ENCODE measurements at regions not wholly inside any gene's neighbourhood (a gene's known extent, or its start where the extent isn't known, plus 50 kb on each side); places are given as distances from the start of the nearest gene placed in this dataset.

DNA sequence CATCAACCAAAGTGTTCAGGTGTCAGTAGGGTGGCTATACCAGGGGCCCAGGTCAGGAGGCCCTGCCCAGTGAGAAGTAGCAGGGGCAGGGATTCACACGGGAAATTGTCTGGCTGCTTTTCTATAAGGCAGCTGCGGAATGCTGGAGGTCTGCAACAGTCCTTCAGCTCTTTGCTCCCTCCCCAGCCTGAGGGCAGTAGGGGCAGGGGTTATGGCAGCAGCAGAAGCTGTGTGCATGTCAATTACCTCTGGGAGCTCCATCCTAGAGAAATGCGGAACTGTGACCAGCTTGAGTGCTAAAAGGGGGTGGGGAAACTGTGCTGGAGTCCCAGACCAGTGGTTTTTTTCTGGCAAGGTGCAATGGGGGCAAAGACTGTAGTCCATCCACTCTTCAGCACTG is 810.4 kb downstream of the PCDH7 start:
- no peak for DNase-seq (ENCODE audit: extremely low spot score, unreplicated experiment)
- Mint-ChIP-seq H3K4me3 (ENCODE audit: unreplicated experiment) (no peak overlapping the region), H3K27me3 (ENCODE audit: unreplicated experiment) (no peaks in the 10 kb centered on the region), H3K36me3 (ENCODE audit: unreplicated experiment) (no peaks in the 10 kb centered on the region), H3K4me1 (ENCODE audit: unreplicated experiment) (peaks cover 3% of the 10 kb centered on the region), H3K9me3 (ENCODE audit: unreplicated experiment) (peaks cover 10% of the 10 kb centered on the region), H3K27ac (ENCODE audit: unreplicated experiment) (no peak overlapping the region)
- TF ChIP-seq, protein P1, sequence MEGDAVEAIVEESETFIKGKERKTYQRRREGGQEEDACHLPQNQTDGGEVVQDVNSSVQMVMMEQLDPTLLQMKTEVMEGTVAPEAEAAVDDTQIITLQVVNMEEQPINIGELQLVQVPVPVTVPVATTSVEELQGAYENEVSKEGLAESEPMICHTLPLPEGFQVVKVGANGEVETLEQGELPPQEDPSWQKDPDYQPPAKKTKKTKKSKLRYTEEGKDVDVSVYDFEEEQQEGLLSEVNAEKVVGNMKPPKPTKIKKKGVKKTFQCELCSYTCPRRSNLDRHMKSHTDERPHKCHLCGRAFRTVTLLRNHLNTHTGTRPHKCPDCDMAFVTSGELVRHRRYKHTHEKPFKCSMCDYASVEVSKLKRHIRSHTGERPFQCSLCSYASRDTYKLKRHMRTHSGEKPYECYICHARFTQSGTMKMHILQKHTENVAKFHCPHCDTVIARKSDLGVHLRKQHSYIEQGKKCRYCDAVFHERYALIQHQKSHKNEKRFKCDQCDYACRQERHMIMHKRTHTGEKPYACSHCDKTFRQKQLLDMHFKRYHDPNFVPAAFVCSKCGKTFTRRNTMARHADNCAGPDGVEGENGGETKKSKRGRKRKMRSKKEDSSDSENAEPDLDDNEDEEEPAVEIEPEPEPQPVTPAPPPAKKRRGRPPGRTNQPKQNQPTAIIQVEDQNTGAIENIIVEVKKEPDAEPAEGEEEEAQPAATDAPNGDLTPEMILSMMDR (IDR thresholded peaks at IDR 0.05), result no peak

DNA sequence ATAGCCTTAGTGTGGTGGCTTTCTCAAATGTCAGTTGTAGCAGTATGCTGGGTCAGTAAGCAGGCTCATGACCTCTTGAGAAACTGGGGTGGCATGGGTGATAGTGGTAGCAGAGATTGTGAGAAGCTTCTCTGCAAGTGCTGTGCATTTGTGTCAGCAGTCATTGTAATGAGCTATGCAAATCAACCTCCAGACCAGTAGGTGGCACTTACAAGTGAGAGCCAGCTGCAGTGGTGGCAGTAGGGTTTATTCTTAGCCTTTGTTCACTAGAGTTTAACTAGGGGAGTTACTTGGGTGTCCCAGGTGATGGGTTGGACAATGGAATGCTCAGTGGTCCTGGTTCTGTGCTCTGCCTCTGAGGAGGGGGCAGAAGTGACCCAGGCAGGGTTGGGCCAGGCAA is 818.7 kb downstream of the PCDH7 start:
- Mint-ChIP-seq H3K4me1 (ENCODE audit: unreplicated experiment) (peaks cover 29% of the 10 kb centered on the region), H3K9me3 (ENCODE audit: unreplicated experiment) (no peaks in the 10 kb centered on the region), H3K27me3 (ENCODE audit: unreplicated experiment) (no peaks in the 10 kb centered on the region), H3K4me3 (ENCODE audit: unreplicated experiment) (no peak overlapping the region), H3K27ac (ENCODE audit: unreplicated experiment) (no peak overlapping the region), H3K36me3 (ENCODE audit: unreplicated experiment) (no peaks in the 10 kb centered on the region)
- DNase-seq (ENCODE audit: extremely low spot score, unreplicated experiment), result no peak
- TF ChIP-seq, protein P1 (IDR thresholded peaks at IDR 0.05), result no peak

DNA sequence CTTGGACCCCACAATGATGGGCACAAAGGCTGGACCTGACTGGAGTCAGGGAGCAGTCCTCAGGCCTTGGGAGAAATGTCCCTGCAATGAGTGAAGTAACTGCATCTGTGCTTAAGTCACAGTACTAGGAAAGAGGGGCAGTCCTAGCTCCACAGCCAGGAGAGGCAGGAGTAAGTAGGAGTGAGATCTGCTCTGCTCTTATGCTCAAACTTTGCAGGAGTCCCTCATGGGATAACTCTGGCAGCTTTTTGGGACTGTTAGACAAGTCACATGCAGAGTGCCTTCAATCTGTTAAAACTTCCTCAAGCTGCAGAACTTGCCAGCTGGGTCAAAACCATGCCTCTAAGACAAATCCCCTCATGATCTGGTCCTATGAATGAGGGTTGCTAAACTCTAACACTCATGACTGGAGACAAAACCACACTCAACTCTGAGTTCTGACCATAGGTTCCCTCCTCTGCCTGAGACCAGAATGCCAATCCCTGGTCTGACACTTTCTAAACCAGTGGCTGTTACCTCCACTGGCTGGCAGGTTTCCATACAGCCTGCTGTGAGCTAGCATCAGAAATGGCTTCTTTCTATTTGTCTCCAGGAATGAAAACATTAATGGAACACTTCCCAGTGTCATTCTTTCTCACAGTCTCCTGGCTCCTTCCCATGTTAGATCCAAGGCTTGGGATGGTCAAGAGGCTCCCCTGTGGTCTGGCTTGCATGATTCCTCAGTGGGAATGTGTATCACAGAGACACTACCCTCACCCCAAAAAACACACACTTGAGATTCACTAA is 819.3 kb downstream of the PCDH7 start:
- H3K36me3 Mint-ChIP-seq (ENCODE audit: unreplicated experiment), result no peaks in the 10 kb centered on the region
- DNase-seq (ENCODE audit: extremely low spot score, unreplicated experiment), result no peak
- no peaks in the 10 kb centered on the region for H3K9me3 Mint-ChIP-seq (ENCODE audit: unreplicated experiment)
- H3K4me1 Mint-ChIP-seq (ENCODE audit: unreplicated experiment), result peaks cover 29% of the 10 kb centered on the region
- no peak overlapping the region for H3K4me3 Mint-ChIP-seq (ENCODE audit: unreplicated experiment)
- peak overlapping the region; percentile 62 for H3K27ac Mint-ChIP-seq (ENCODE audit: unreplicated experiment)
- TF ChIP-seq, protein P1 (IDR thresholded peaks at IDR 0.05), result no peak
- H3K27me3 Mint-ChIP-seq (ENCODE audit: unreplicated experiment), result no peaks in the 10 kb centered on the region

DNA sequence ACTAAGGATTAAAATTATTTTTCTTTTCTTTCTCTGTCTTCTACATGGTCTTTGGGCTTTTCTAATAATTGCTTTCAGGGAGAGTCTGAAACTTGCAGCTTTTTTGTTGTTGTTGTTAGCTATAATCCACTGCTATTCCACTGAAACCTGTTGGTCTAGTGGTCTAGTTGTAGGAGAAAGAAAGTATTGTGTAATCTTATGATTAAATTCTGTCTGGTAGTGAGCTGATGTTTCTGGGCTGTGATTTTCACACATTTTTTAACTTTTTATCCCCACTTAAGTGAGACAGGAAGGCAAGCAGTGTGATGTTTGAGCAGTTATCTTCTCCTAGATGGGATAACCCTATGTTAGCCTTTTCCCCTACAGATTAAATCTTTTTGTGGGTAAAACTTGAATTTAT is 825.2 kb downstream of the PCDH7 start:
- Mint-ChIP-seq H3K36me3 (ENCODE audit: unreplicated experiment) (no peaks in the 10 kb centered on the region), H3K9me3 (ENCODE audit: unreplicated experiment) (peaks cover under 1% of the 10 kb centered on the region), H3K4me1 (ENCODE audit: unreplicated experiment) (peaks cover 2% of the 10 kb centered on the region), H3K27ac (ENCODE audit: unreplicated experiment) (no peak overlapping the region), H3K4me3 (ENCODE audit: unreplicated experiment) (no peak overlapping the region), H3K27me3 (ENCODE audit: unreplicated experiment) (no peaks in the 10 kb centered on the region)
- TF ChIP-seq, protein P1 (IDR thresholded peaks at IDR 0.05), result no peak
- no peak for DNase-seq (ENCODE audit: extremely low spot score, unreplicated experiment)

DNA sequence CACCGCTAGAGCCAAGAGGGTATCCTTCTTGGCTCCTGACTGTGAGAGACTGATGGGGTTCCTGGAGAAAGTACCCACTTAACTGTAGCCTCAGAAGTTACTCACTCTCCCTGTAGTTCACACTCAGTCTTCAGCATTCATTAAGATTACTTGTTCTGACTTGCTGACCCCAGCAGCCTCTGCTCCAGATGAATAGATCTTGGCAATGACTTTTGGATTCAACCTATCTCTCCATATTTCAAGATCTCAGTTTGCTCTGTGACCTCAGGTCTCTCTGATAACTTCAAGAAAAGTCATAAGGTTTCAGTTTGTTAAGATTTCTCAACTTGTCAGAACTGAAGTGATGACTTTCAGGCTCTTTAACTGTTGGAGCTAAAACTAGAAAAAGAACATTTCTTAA is 825.6 kb downstream of the PCDH7 start:
- TF ChIP-seq, protein P1 (IDR thresholded peaks at IDR 0.05), result no peak
- H3K4me1 Mint-ChIP-seq (ENCODE audit: unreplicated experiment), result no peaks in the 10 kb centered on the region
- no peaks in the 10 kb centered on the region for H3K36me3 Mint-ChIP-seq (ENCODE audit: unreplicated experiment)
- peaks cover 5% of the 10 kb centered on the region for H3K9me3 Mint-ChIP-seq (ENCODE audit: unreplicated experiment)
- DNase-seq (ENCODE audit: extremely low spot score, unreplicated experiment), result no peak
- H3K27ac Mint-ChIP-seq (ENCODE audit: unreplicated experiment), result no peak overlapping the region
- H3K4me3 Mint-ChIP-seq (ENCODE audit: unreplicated experiment), result no peak overlapping the region
- H3K27me3 Mint-ChIP-seq (ENCODE audit: unreplicated experiment), result no peaks in the 10 kb centered on the region
